Gastrocnemius medialis (tissue), 4 donors: ENCODE measurements at regions not wholly inside any gene's neighbourhood (a gene's known extent, or its start where the extent isn't known, plus 50 kb on each side); places are given as distances from the start of the nearest gene placed in this dataset.

Source experiments
- ATAC-seq, 2 donors: fragments of 150-250 bp; one replicate each; pipeline ENCODE4 v1.9.1; 2016
- DNase-seq, 2 donors: peaks; one replicate each; pipeline ENCODE4 v3.0.0-alpha.2; 2019
- H3K27ac ChIP-seq, 4 donors: fragments of 200-600 bp; sonication (generic); 1 replicate in 1 of 4; 2 replicates in 3 of 4; pipeline ENCODE4 v1.5.1; 2016 to 2018; ENCODE audit warnings: mild to moderate bottlenecking in 2 of 4, moderate library complexity in 1 of 4
- H3K27me3 ChIP-seq, 3 donors: fragments of 200-600 bp; sonication (generic) in 2 of 3; 1 replicate in 1 of 3; 2 replicates in 2 of 3; pipeline versions ENCODE4 v1.5.1 to v1.6.0; 2016 to 2019; ENCODE audit warnings: mild to moderate bottlenecking in 1 of 3, moderate library complexity in 1 of 3
- H3K36me3 ChIP-seq, 2 donors: fragments of 200-600 bp; sonication (generic) in 1 of 2; one replicate each; pipeline ENCODE4 v1.5.1; 2017 to 2018
- H3K4me1 ChIP-seq, 2 donors: fragments of 200-600 bp; sonication (generic) in 1 of 2; one replicate each; pipeline ENCODE4 v1.5.1; 2016 to 2017; ENCODE audit warnings: mild to moderate bottlenecking in 2 of 2
- H3K4me3 ChIP-seq, 4 donors: fragments of 200-600 bp; sonication (generic) in 3 of 4; 1 replicate in 1 of 4; 2 replicates in 3 of 4; pipeline ENCODE4 v1.5.1; 2016 to 2019; ENCODE audit warnings: mild to moderate bottlenecking in 2 of 4
- H3K9me3 ChIP-seq, 3 donors: fragments of 200-600 bp; sonication (generic) in 2 of 3; 1 replicate in 1 of 3; 2 replicates in 2 of 3; pipeline ENCODE4 v1.5.1; 2016 to 2019
- CTCF ChIP-seq, 5 experiments: fragments of 450-650 bp in 3 of 5; fragments of 200-600 bp in 2 of 5; sonication (generic) in 2 of 5; IDR thresholded peaks in 4 of 5; conservative IDR thresholded peaks in 1 of 5; 1 replicate in 4 of 5; 2 replicates in 1 of 5; pipeline ENCODE4 v1.5.1; 2016 to 2019; ENCODE audit warnings: antibody characterized with exemption in 5 of 5, mild to moderate bottlenecking in 3 of 5, moderate library complexity in 3 of 5
- POLR2A ChIP-seq, 2 donors: fragments of 450-650 bp; IDR thresholded peaks; one replicate each; pipeline ENCODE4 v1.6.1; 2017; ENCODE audit warnings: antibody characterized with exemption in 2 of 2, mild to moderate bottlenecking in 2 of 2, moderate library complexity in 2 of 2
- in situ Hi-C, 4 donors: fragments of 200-750 bp; cut with MboI; loops; one replicate each; pipeline versions ENCODE4 v1.15.0 to v1.8.0; 2017; ENCODE audit warnings: low sequenced_read_pairs in 4 of 4
- intact Hi-C: fragments of 100-400 bp; cut with DNase I; formaldehyde crosslinking; loops from one replicate; pipeline ENCODE4 v1.15.1; 2023; ENCODE audit warnings: low total_unique reads

DNA sequence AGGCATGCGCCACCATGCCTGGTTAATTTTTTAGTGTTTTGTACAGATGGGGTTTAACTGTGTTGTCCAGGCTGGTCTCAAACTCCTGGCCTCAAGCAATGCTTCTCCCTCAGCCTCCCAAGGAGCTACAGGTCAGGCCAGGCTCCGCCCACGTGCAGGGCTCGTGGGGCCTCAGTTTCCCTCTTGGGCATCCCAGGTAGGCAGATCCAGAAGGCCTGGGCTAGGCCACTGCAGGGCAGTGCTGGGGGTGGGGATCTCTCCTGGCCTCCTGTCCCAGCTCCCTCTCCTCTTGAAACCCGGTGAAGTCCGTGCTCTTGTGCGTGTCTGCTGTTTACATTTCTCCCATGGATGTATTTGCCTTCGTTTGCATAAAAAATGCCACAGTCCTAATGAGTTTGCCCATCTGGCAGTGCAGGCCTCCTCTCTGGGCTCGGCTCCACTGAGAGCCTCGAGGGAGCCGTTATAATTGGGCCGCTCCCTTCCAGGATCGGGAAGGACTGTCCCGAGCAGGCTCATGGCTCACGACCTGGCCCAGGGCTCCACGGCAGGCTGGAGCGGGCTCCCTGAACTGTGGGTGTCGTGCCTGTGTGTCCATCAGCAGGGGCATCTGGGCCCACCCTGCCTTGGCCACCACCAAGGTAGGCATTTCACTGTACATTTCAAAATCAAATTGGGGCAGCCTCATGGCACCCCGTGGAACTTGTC lies 52.6 kb upstream of the RUFY1 start:
- H3K4me1 ChIP-seq, result no peaks in the 10 kb centered on the region
- H3K27ac ChIP-seq, result no peak overlapping the region
- TF ChIP-seq CTCF (IDR thresholded peaks at IDR 0.05 in 4 of 5, conservative IDR thresholded peaks at IDR 0.05 in 1 of 5) (no peak), POLR2A (IDR thresholded peaks at IDR 0.05) (no peak)
- DNase-seq (no peak), ATAC-seq (no peak)
- H3K27me3 ChIP-seq, result no peaks in the 10 kb centered on the region
- in situ Hi-C loops, result loop anchor here in 3 of 4 donors (5.0 to 25.0 kb wide), 3 partner anchors 323 to 1210 kb away; no protein-coding TSS in a partner anchor
- no peaks in the 10 kb centered on the region for H3K36me3 ChIP-seq
- intact Hi-C loops, result no loop called here
- H3K9me3 ChIP-seq, result no peaks in the 10 kb centered on the region
- H3K4me3 ChIP-seq, result no peak overlapping the region

DNA sequence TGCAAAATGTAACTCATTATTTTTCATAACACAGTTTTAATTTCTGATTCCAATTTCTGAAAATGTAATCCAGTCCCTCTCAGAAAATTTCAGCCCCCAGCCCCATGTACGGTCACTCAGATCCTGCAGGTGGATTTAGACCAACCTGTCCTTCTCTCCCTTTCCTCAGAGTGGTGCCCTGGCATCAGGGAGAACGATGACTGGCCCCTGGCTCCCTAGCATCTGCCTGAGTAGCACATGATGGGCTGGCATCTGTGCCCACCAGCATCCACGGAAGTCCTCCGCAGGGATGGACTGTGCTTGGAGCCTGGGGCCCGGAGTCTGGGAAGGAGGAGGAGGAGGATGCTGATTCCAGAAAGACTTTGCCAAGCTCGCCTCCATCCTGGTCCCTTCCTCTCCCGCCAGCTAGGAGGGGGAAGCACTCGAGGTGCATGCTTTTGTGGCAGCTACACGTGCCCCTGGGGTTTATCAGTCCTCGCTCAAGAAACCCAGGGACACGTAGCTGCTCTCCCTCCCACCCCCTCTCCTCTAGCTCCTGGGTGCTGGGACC lies 54.4 kb upstream of the RUFY1 start:
- Histone ChIP-seq H3K4me3 (no peak overlapping the region), H3K27ac (no peak overlapping the region), H3K9me3 (no peaks in the 10 kb centered on the region), H3K27me3 (no peaks in the 10 kb centered on the region), H3K36me3 (no peaks in the 10 kb centered on the region), H3K4me1 (no peaks in the 10 kb centered on the region)
- DNase-seq, result no peak
- ATAC-seq, result no peak
- in situ Hi-C loops, result loop anchor here in 3 of 4 donors (5.0 to 25.0 kb wide), 3 partner anchors 321 to 1209 kb away; no protein-coding TSS in a partner anchor
- TF ChIP-seq CTCF (IDR thresholded peaks at IDR 0.05 in 4 of 5, conservative IDR thresholded peaks at IDR 0.05 in 1 of 5) (no peak), POLR2A (IDR thresholded peaks at IDR 0.05) (no peak)
- intact Hi-C loops, result no loop called here

DNA sequence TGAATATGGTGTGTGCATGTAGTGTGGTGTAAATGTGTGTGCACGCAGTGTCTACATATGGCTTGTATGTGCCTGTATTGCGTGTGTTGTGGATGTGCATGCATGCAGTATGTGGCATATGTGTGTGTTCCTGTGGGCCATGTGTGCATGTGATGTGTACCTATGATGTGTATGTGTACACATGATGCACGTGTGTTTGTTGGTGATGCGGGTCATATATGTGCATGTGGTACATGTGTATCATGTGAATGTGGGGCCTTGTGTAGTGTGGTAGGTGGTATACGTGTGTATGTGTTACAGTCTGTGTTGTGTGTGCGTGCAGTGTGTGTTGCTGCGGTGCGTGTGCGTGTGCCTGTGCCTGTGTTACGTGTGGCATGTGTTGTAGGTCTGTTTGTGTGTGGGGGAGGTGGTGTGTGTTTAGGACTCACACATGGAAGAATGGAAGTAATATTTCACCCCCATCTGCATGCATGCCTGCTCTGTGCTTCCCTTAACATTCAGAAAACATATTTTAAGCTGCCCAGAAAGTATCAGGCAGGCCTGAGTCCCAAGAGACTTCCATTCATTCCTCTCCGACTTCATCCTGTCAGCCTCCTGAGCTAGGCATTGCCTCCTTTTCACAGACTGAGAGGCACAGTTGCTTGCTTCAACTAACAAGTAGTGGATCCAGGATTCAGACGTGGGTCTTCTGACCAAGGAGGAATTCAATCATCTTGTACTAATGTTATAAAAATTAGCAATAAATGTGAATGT lies 55.4 kb upstream of the RUFY1 start:
- Histone ChIP-seq H3K27me3 (no peaks in the 10 kb centered on the region), H3K27ac (no peak overlapping the region)
- in situ Hi-C loops, result loop anchor here (5.0 to 25.0 kb wide), 3 partner anchors 320 to 1208 kb away; no protein-coding TSS in a partner anchor

DNA sequence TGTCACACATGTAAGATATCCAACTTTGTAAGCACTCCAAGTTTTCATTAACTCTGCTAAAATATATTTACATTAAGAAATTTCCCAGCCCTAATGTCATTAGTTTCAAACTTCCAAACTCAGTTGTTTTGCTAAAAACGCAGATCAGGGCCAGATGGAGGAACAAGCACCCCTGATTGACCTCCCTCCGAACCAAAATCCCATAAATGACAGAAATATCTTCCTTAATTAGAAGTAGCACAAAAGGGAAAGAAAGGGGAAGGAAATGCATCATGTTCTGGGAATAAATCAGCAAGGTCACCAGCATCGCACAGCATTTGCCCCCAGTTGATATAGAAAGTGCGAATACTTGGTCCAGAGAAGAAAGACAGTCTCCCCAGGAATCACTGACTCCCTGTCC lies 61.4 kb upstream of the RUFY1 start:
- ATAC-seq (no peak), DNase-seq (no peak)
- Histone ChIP-seq H3K27ac (no peak overlapping the region), H3K27me3 (peaks cover 0 to 14% (median 0%) of the 10 kb centered on the region in 3 donors), H3K4me1 (no peaks in the 10 kb centered on the region), H3K9me3 (no peaks in the 10 kb centered on the region), H3K36me3 (no peaks in the 10 kb centered on the region), H3K4me3 (no peak overlapping the region)
- in situ Hi-C loops (loop anchor here in 1 of 4 donors (25.0 kb wide), 1 partner anchor 1202 kb away; no protein-coding TSS in a partner anchor), intact Hi-C loops (no loop called here)
- TF ChIP-seq CTCF (IDR thresholded peaks at IDR 0.05 in 4 of 5, conservative IDR thresholded peaks at IDR 0.05 in 1 of 5) (no peak), POLR2A (IDR thresholded peaks at IDR 0.05) (no peak)

More for the DNA sequence above, 55.4 kb upstream of the RUFY1 start:
- Histone ChIP-seq H3K4me1 (no peaks in the 10 kb centered on the region), H3K9me3 (no peaks in the 10 kb centered on the region), H3K4me3 (no peak overlapping the region), H3K36me3 (no peaks in the 10 kb centered on the region)
- TF ChIP-seq POLR2A (IDR thresholded peaks at IDR 0.05), result no peak
- TF ChIP-seq CTCF (IDR thresholded peaks at IDR 0.05 in 4 of 5, conservative IDR thresholded peaks at IDR 0.05 in 1 of 5), result no peak
- ATAC-seq (no peak), DNase-seq (no peak)
- intact Hi-C loops, result loop anchor here (1.0 to 5.0 kb wide), 2 partner anchors 148 to 328 kb away; partner anchors contain the start of gene ADAMTS2
